IMR-90 (cell line): ENCODE measurements at regions not wholly inside any gene's neighbourhood (a gene's known extent, or its start where the extent isn't known, plus 50 kb on each side); places are given as distances from the start of the nearest gene placed in this dataset.

Experiments used
- ATAC-seq: fragments of 200-7000 bp; cut with Tn5 transposase; 2 replicates; pipeline ENCODE4 v1.9.1; 2020; ENCODE audit warnings: low read depth, mild to moderate bottlenecking, moderate library complexity
- BruUV-seq: library from RNA; stranded (reverse); fragments of 400-500 nt; replicated peaks from 2 replicates; lab custom pipeline; 2021; lab: Mats Ljungman, UMichigan
- CTCF ChIA-PET: fragments of 300-600 bp; formaldehyde crosslinking; extraction: SDS; loops from one replicate; lab custom pipeline; 2021; ENCODE audit warnings: antibody characterized with exemption; lab: Yijun Ruan, JAX
- POLR2A ChIA-PET: fragments of 300-600 bp; sonication (Branson Sonifier 250); formaldehyde crosslinking; loops from one replicate; lab custom pipeline; 2022; ENCODE audit warnings: antibody characterized with exemption; ENCODE audit not compliant: unreplicated experiment; lab: Charles Lee
- DNase-seq: peaks from one replicate; pipeline ENCODE4 v3.0.0; 2013
- H2AFZ ChIP-seq: replicated peaks from 2 replicates; pipeline ENCODE3; 2013; ENCODE audit warnings: low read length, mild to moderate bottlenecking; ENCODE audit not compliant: poor library complexity
- H2AK5ac ChIP-seq: 2 replicates; pipeline ENCODE4 v1.6.1; 2013; ENCODE audit warnings: low read depth, low read length, inconsistent platforms
- H2AK9ac ChIP-seq: replicated peaks from 2 replicates; pipeline ENCODE3; 2013; ENCODE audit warnings: mild to moderate bottlenecking, low read depth, low read length, moderate library complexity; ENCODE audit not compliant: poor library complexity
- H2BK120ac ChIP-seq: 2 replicates; pipeline ENCODE4 v1.6.1; 2013; ENCODE audit warnings: low read depth, low read length, inconsistent platforms
- H2BK15ac ChIP-seq: 3 replicates; pipeline ENCODE4 v1.6.1; 2013; ENCODE audit warnings: low read depth, low read length, inconsistent platforms
- H2BK20ac ChIP-seq: 2 replicates; pipeline ENCODE4 v1.6.1; 2013; ENCODE audit warnings: low read depth, mild to moderate bottlenecking, inconsistent platforms, low read length, moderate library complexity
- H2BK5ac ChIP-seq: 2 replicates; pipeline ENCODE4 v1.6.1; 2013; ENCODE audit warnings: mild to moderate bottlenecking, low read depth, low read length, inconsistent platforms; ENCODE audit not compliant: poor library complexity, severe bottlenecking
- H3K14ac ChIP-seq: replicated peaks from 2 replicates; pipeline ENCODE4 v1.6.1; 2013; ENCODE audit warnings: low read depth, low read length, inconsistent platforms
- H3K18ac ChIP-seq: 2 replicates; pipeline ENCODE4 v1.6.1; 2013; ENCODE audit warnings: low read depth, low read length, control low read depth
- H3K23ac ChIP-seq: 2 replicates; pipeline ENCODE4 v1.6.1; 2013; ENCODE audit warnings: low read depth, low read length, inconsistent platforms
- H3K27ac ChIP-seq: 2 replicates; pipeline ENCODE4 v1.5.1; 2013; ENCODE audit warnings: mild to moderate bottlenecking, control low read depth, low read length; ENCODE audit not compliant: insufficient read depth
- H3K27me3 ChIP-seq: 2 replicates; pipeline ENCODE4 v1.6.1; 2013; ENCODE audit warnings: low read length; ENCODE audit not compliant: control insufficient read depth, insufficient read depth
- H3K36me3 ChIP-seq: 2 replicates; pipeline ENCODE4 v1.6.1; 2013; ENCODE audit warnings: low read length, mixed read lengths; ENCODE audit not compliant: control insufficient read depth, insufficient read depth
- H3K4ac ChIP-seq: 2 replicates; pipeline ENCODE4 v1.6.1; 2013; ENCODE audit warnings: low read depth, low read length, inconsistent platforms
- H3K4me1 ChIP-seq: 2 replicates; pipeline ENCODE4 v1.6.1; 2013; ENCODE audit warnings: low read length, mixed read lengths; ENCODE audit not compliant: control insufficient read depth, insufficient read depth
- H3K4me2 ChIP-seq: 2 replicates; pipeline ENCODE4 v1.6.1; 2013; ENCODE audit warnings: low read depth, mild to moderate bottlenecking, control low read depth, low read length, moderate library complexity
- H3K4me3 ChIP-seq: 2 replicates; pipeline ENCODE4 v1.5.1; 2013; ENCODE audit warnings: low read depth, mild to moderate bottlenecking, control low read depth, low read length, moderate library complexity; ENCODE audit not compliant: insufficient read depth
- H3K56ac ChIP-seq: 2 replicates; pipeline ENCODE4 v1.6.1; 2013; ENCODE audit warnings: low read length, inconsistent platforms; ENCODE audit not compliant: insufficient read depth; ENCODE audit errors: extremely low read depth
- H3K79me1 ChIP-seq, 2 experiments: 2 replicates each; pipeline ENCODE4 v1.6.1; 2013; ENCODE audit warnings: low read length in 2 of 2, inconsistent platforms in 1 of 2, low read depth in 1 of 2
- H3K9ac ChIP-seq: 2 replicates; pipeline ENCODE4 v1.6.1; 2013; ENCODE audit warnings: low read depth, low read length, control low read depth
- H3K9me1 ChIP-seq: 2 replicates; pipeline ENCODE4 v1.6.1; 2013; ENCODE audit warnings: low read length, inconsistent platforms; ENCODE audit not compliant: insufficient read depth
- H3K9me3 ChIP-seq: 2 replicates; pipeline ENCODE4 v1.6.1; 2013; ENCODE audit warnings: low read length; ENCODE audit not compliant: control insufficient read depth, insufficient read depth
- H4K20me1 ChIP-seq: 2 replicates; pipeline ENCODE4 v1.6.1; 2013; ENCODE audit warnings: low read length, inconsistent platforms; ENCODE audit not compliant: insufficient read depth
- H4K5ac ChIP-seq: 2 replicates; pipeline ENCODE4 v1.6.1; 2013; ENCODE audit warnings: mild to moderate bottlenecking, low read depth, low read length, control low read depth
- H4K8ac ChIP-seq, 2 experiments: 2 replicates each; pipeline ENCODE4 v1.6.1; 2013; ENCODE audit warnings: low read depth in 2 of 2, low read length in 2 of 2, control low read depth in 1 of 2, inconsistent platforms in 1 of 2
- H4K91ac ChIP-seq: 2 replicates; pipeline ENCODE4 v1.6.1; 2013; ENCODE audit warnings: low read depth, low read length, inconsistent platforms; ENCODE audit not compliant: insufficient read depth
- CHD1 ChIP-seq: IDR thresholded peaks from 2 replicates; pipeline ENCODE4 v1.6.1; 2012; ENCODE audit warnings: low read depth, low read length, improper control_type of control experiment
- MXI1 ChIP-seq: IDR thresholded peaks from 2 replicates; pipeline ENCODE4 v1.6.1; 2012; ENCODE audit warnings: low read depth, mild to moderate bottlenecking, low read length, moderate library complexity, borderline replicate concordance
- RAD21 ChIP-seq: IDR thresholded peaks from 2 replicates; pipeline ENCODE4 v1.6.1; 2012; ENCODE audit warnings: low read length, improper control_type of control experiment
- WGBS, 2 experiments: methylation state at CpG; one replicate each; pipeline versions ENCODE4 v1.1.5 to v1.1.7; 2013; ENCODE audit warnings: missing lambda C conversion rate in 2 of 2; ENCODE audit not compliant: insufficient read length in 1 of 2; ENCODE audit errors: extremely low coverage in 2 of 2; 5-methylcytosine and 5-hydroxymethylcytosine counted together
- dilution Hi-C: fragments of 300-500 bp; cut with HindIII; formaldehyde crosslinking; loops from one replicate; pipeline ENCODE4 v1.14.3; 2018; ENCODE audit warnings: low sequenced_read_pairs; ENCODE audit not compliant: unreplicated experiment
- in situ Hi-C: fragments of 300-500 bp; cut with MboI; formaldehyde crosslinking; loops from 3 replicates; pipeline ENCODE4 v1.14.3; 2019; ENCODE audit warnings: low sequenced_read_pairs, inconsistent platforms, mixed read lengths
- intact Hi-C: fragments of 100-400 bp; cut with micrococcal nuclease; formaldehyde crosslinking; loops from 2 replicates; pipeline ENCODE4 v1.10.0; 2022

GRCh38 chr7:83856094-83856493, 207.2 kb upstream of the SEMA3E start:
- in situ Hi-C loops (no loop called here), intact Hi-C loops (no loop called here), dilution Hi-C loops (no loop called here)
- H3K18ac ChIP-seq: no peak overlapping the region
- H3K27me3 ChIP-seq: no peaks in the 10 kb centered on the region
- H2BK15ac ChIP-seq: no peak overlapping the region
- H3K27ac ChIP-seq: no peak overlapping the region
- H2BK5ac ChIP-seq: no peak overlapping the region
- ATAC-seq (no peak), DNase-seq (no peak)
- H3K14ac ChIP-seq: no peak overlapping the region
- WGBS, 2 experiments: no CpG with 5 or more reads among the region's 5 CpGs
- no peaks in the 10 kb centered on the region for H3K4me1 ChIP-seq
- H2BK120ac ChIP-seq: no peak overlapping the region
- no peak overlapping the region for H2AFZ ChIP-seq
- H3K56ac ChIP-seq: no peak overlapping the region
- H2AK9ac ChIP-seq: no peak overlapping the region
- H3K4ac ChIP-seq: no peak overlapping the region
- POLR2A ChIA-PET: no interaction called here
- H3K9ac ChIP-seq: no peak overlapping the region
- H3K9me3 ChIP-seq: no peaks in the 10 kb centered on the region
- no peaks in the 10 kb centered on the region for H4K20me1 ChIP-seq
- H4K8ac ChIP-seq: no peak overlapping the region
- H3K9me1 ChIP-seq: no peaks in the 10 kb centered on the region
- BruUV-seq: no TSS peak
- H3K4me2 ChIP-seq: no peak overlapping the region
- TF ChIP-seq CHD1 (no peak), MXI1 (no peak), RAD21 (no peak)
- H2AK5ac ChIP-seq: no peak overlapping the region
- H3K23ac ChIP-seq: no peak overlapping the region
- no peak overlapping the region for H3K4me3 ChIP-seq
- CTCF ChIA-PET: interaction anchor here (1.0 kb wide), 1 partner anchor 14 kb away, joined by 5 read pairs; no protein-coding TSS in a partner anchor
- no peak overlapping the region for H2BK20ac ChIP-seq
- no peak overlapping the region for H4K91ac ChIP-seq
- H4K5ac ChIP-seq: no peak overlapping the region
- no peaks in the 10 kb centered on the region for H3K36me3 ChIP-seq
- H3K79me1 ChIP-seq: no peaks in the 10 kb centered on the region
